Endothelial cell of umbilical vein (primary cell): ENCODE measurements at regions not wholly inside any gene's neighbourhood (a gene's known extent, or its start where the extent isn't known, plus 50 kb on each side); places are given as distances from the start of the nearest gene placed in this dataset.

ENCODE experiments used
- CTCF ChIP-seq, 2 donors: IDR thresholded peaks; 1 replicate in 1 of 2; 2 replicates in 1 of 2; pipeline ENCODE4 v1.5.1; 2011; ENCODE audit warnings: low read length in 2 of 2, mild to moderate bottlenecking in 2 of 2, moderate library complexity in 2 of 2, control low read depth in 1 of 2, inconsistent platforms in 1 of 2, low read depth in 1 of 2; ENCODE audit not compliant: insufficient read depth in 1 of 2; ENCODE audit errors: extremely low read depth in 1 of 2
- EZH2 ChIP-seq: IDR thresholded peaks from 2 replicates; pipeline ENCODE4 v1.6.1; 2012; ENCODE audit warnings: borderline replicate concordance, low read depth, mild to moderate bottlenecking, moderate library complexity, low read length, inconsistent platforms; ENCODE audit not compliant: severe bottlenecking
- FOS ChIP-seq: IDR thresholded peaks from 2 replicates; pipeline ENCODE4 v1.6.1; 2011; ENCODE audit warnings: mild to moderate bottlenecking, low read length, moderate library complexity, borderline replicate concordance; ENCODE audit not compliant: insufficient read depth
- JUN ChIP-seq: IDR thresholded peaks from 2 replicates; pipeline ENCODE4 v1.6.1; 2011; ENCODE audit warnings: borderline replicate concordance, low read depth; ENCODE audit not compliant: insufficient read length, insufficient read depth
- POLR2A ChIP-seq: IDR thresholded peaks from 2 replicates; pipeline ENCODE4 v1.6.1; 2012; ENCODE audit warnings: low read depth, mild to moderate bottlenecking, control low read depth, low read length
- POLR2AphosphoS5 ChIP-seq: IDR thresholded peaks from 2 replicates; pipeline ENCODE4 v1.6.1; 2012; ENCODE audit warnings: low read depth, mild to moderate bottlenecking, control low read depth, low read length, moderate library complexity; ENCODE audit not compliant: insufficient read depth

- TF ChIP-seq CTCF (IDR thresholded peaks at IDR 0.05; ENCODE audit: extremely low read depth in 1 of 2, insufficient read depth in 1 of 2, low read depth in 1 of 2, low read length in 2 of 2) (no peak), EZH2 (no peak), FOS (no peak), POLR2AphosphoS5 (no peak), POLR2A (no peak), JUN (no peak)
Observed at GRCh38 chr3:135706758-135707375, 258.7 kb upstream of the PPP2R3A start.
